Neural cell (in vitro differentiated cells): ENCODE measurements at regions not wholly inside any gene's neighbourhood (a gene's known extent, or its start where the extent isn't known, plus 50 kb on each side); places are given as distances from the start of the nearest gene placed in this dataset.

Source experiments
- EP300 ChIP-seq: fragments of 450-650 bp; conservative IDR thresholded peaks from 2 replicates; pipeline ENCODE4 v1.6.1; 2014; ENCODE audit warnings: antibody characterized with exemption, mild to moderate bottlenecking, moderate library complexity; ENCODE audit not compliant: poor library complexity, severe bottlenecking
- EZH2 ChIP-seq: fragments of 200-600, 300-800 bp; shearing (Covaris generic), sonication (generic); IDR thresholded peaks from 2 replicates; pipeline ENCODE4 v1.6.1; 2014; ENCODE audit warnings: antibody characterized with exemption, low read length, borderline replicate concordance, mild to moderate bottlenecking; ENCODE audit not compliant: insufficient read depth, poor library complexity, severe bottlenecking
- MXI1 ChIP-seq: fragments of 450-650 bp; conservative IDR thresholded peaks from 2 replicates; pipeline ENCODE4 v1.6.1; 2014; ENCODE audit warnings: antibody characterized with exemption, mild to moderate bottlenecking; ENCODE audit not compliant: poor library complexity, severe bottlenecking
- POLR2AphosphoS5 ChIP-seq: IDR thresholded peaks from 2 replicates; pipeline ENCODE4 v1.6.1; 2012
- SMC3 ChIP-seq: fragments of 450-650 bp; conservative IDR thresholded peaks from 2 replicates; pipeline ENCODE4 v1.6.1; 2014; ENCODE audit warnings: antibody characterized with exemption, mild to moderate bottlenecking, moderate library complexity; ENCODE audit not compliant: poor library complexity
- TF ChIP-seq, protein P1 (sequence below): fragments of 450-650 bp; IDR thresholded peaks from 2 replicates; pipeline ENCODE4 v1.5.1; 2014; ENCODE audit warnings: antibody characterized with exemption, mild to moderate bottlenecking, moderate library complexity; ENCODE audit not compliant: poor library complexity, severe bottlenecking

DNA sequence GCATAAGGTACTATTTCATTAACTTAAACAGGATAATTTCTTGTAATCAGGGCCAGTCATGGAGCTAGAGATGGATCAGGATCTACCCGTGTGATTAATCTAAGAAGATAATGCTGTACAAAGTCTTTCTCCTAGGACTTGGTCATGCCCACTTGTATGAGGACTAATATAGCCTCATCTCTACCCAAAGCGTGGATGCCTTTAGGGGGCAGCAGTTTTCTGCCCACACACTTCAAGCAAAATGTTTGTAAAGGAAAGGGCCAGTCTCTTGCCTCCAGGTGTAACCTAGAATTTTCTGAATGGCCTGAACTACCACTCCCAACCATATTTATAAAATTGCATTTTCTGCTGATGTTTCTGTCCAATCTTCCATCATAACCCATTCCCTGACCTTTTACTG lies 764.0 kb upstream of the IGFBP3 start:
- TF ChIP-seq MXI1 (no peak), POLR2AphosphoS5 (no peak), EP300 (no peak), EZH2 (no peak), SMC3 (no peak)
- TF ChIP-seq, protein P1, sequence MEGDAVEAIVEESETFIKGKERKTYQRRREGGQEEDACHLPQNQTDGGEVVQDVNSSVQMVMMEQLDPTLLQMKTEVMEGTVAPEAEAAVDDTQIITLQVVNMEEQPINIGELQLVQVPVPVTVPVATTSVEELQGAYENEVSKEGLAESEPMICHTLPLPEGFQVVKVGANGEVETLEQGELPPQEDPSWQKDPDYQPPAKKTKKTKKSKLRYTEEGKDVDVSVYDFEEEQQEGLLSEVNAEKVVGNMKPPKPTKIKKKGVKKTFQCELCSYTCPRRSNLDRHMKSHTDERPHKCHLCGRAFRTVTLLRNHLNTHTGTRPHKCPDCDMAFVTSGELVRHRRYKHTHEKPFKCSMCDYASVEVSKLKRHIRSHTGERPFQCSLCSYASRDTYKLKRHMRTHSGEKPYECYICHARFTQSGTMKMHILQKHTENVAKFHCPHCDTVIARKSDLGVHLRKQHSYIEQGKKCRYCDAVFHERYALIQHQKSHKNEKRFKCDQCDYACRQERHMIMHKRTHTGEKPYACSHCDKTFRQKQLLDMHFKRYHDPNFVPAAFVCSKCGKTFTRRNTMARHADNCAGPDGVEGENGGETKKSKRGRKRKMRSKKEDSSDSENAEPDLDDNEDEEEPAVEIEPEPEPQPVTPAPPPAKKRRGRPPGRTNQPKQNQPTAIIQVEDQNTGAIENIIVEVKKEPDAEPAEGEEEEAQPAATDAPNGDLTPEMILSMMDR, result no peak
